SK-N-SH (cell line): ENCODE measurements at regions not wholly inside any gene's neighbourhood (a gene's known extent, or its start where the extent isn't known, plus 50 kb on each side); places are given as distances from the start of the nearest gene placed in this dataset.

Source experiments
- CTCF ChIA-PET: fragments of 300-600, 350-600 bp; formaldehyde crosslinking; extraction: SDS; loops from one replicate; lab custom pipeline; 2021; lab: Yijun Ruan, JAX
- POLR2A ChIA-PET: fragments of 350-600 bp; sonication (Branson Sonifier 250); formaldehyde crosslinking; extraction: SDS; loops from one replicate; lab custom pipeline; 2020; ENCODE audit warnings: antibody characterized with exemption, inconsistent platforms; lab: Yijun Ruan, JAX
- DNase-seq: peaks from one replicate; pipeline ENCODE4 v3.0.0; 2012
- H2AFZ ChIP-seq: fragments of 200-600 bp; sonication (generic); 2 replicates; pipeline ENCODE4 v1.8.1; 2016; ENCODE audit warnings: antibody characterized with exemption, mild to moderate bottlenecking, low read depth
- H3F3A ChIP-seq: fragments of 200-600 bp; sonication (generic); replicated peaks from 2 replicates; pipeline ENCODE3; 2016; ENCODE audit warnings: antibody characterized with exemption, mild to moderate bottlenecking; ENCODE audit not compliant: insufficient read depth
- H3K27ac ChIP-seq, 2 experiments: fragments of 200-500 bp in 1 of 2; fragments of 200-600 bp in 1 of 2; sonication (Bioruptor generic) in 1 of 2; sonication (generic), shearing (Covaris generic) in 1 of 2; 2 replicates each; pipeline versions ENCODE4 v1.5.1 to v1.6.1; 2014 to 2016; ENCODE audit warnings: low read depth in 2 of 2, inconsistent platforms in 1 of 2, low read length in 1 of 2, mild to moderate bottlenecking in 1 of 2, mixed read lengths in 1 of 2
- H3K27me3 ChIP-seq: fragments of 200-600 bp; sonication (generic), shearing (Covaris generic); 2 replicates; pipeline ENCODE4 v1.6.1; 2016; ENCODE audit warnings: mixed run types; ENCODE audit not compliant: insufficient read depth
- H3K36me3 ChIP-seq, 2 experiments: fragments of 200-500 bp in 1 of 2; fragments of 200-600 bp in 1 of 2; sonication (Bioruptor generic) in 1 of 2; sonication (generic) in 1 of 2; replicated peaks in 1 of 2; 2 replicates each; pipeline versions ENCODE3 to v1.5.1; 2014 to 2016; ENCODE audit warnings: low read length in 1 of 2, mild to moderate bottlenecking in 1 of 2; ENCODE audit not compliant: insufficient read depth in 2 of 2, control insufficient read depth in 1 of 2
- H3K4me1 ChIP-seq, 2 experiments: fragments of 200-500 bp in 1 of 2; fragments of 200-600 bp in 1 of 2; sonication (Bioruptor generic) in 1 of 2; sonication (generic), shearing (Covaris generic) in 1 of 2; 2 replicates each; pipeline versions ENCODE4 v1.5.1 to v1.6.1; 2014 to 2016; ENCODE audit warnings: low read depth in 1 of 2, low read length in 1 of 2, mixed run types in 1 of 2; ENCODE audit not compliant: insufficient read depth in 2 of 2, control insufficient read depth in 1 of 2
- H3K4me2 ChIP-seq: fragments of 200-600 bp; sonication (generic), shearing (Covaris generic); 2 replicates; pipeline ENCODE4 v1.6.1; 2017; ENCODE audit warnings: mixed run types
- H3K4me3 ChIP-seq, 2 experiments: fragments of 200-500 bp in 1 of 2; fragments of 200-600 bp in 1 of 2; sonication (Bioruptor generic) in 1 of 2; sonication (generic), shearing (Covaris generic) in 1 of 2; 2 replicates each; pipeline versions ENCODE4 v1.5.1 to v1.8.1; 2014 to 2016; ENCODE audit warnings: low read depth in 2 of 2, inconsistent platforms in 1 of 2, low read length in 1 of 2, mild to moderate bottlenecking in 1 of 2, mixed read lengths in 1 of 2, moderate library complexity in 1 of 2
- H3K79me2 ChIP-seq: fragments of 200-600 bp; sonication (generic); 2 replicates; pipeline ENCODE4 v1.8.1; 2017; ENCODE audit warnings: mild to moderate bottlenecking; ENCODE audit not compliant: insufficient read depth
- H3K9ac ChIP-seq: fragments of 200-600 bp; sonication (generic); 2 replicates; pipeline ENCODE4 v1.6.1; 2017; ENCODE audit warnings: mixed run types
- H3K9me2 ChIP-seq: fragments of 200-600 bp; sonication (generic); 2 replicates; pipeline ENCODE4 v1.6.1; 2017; ENCODE audit warnings: mixed run types
- H3K9me3 ChIP-seq: fragments of 200-600 bp; sonication (generic); 2 replicates; pipeline ENCODE4 v1.6.1; 2017; ENCODE audit warnings: mixed run types, mild to moderate bottlenecking, moderate library complexity
- H4K20me1 ChIP-seq: fragments of 200-600 bp; sonication (generic); 2 replicates; pipeline ENCODE4 v1.6.1; 2017; ENCODE audit warnings: mild to moderate bottlenecking, mixed run types; ENCODE audit not compliant: insufficient read depth
- CTCF ChIP-seq: fragments of 200-600 bp; sonication (generic); IDR thresholded peaks from 2 replicates; pipeline ENCODE4 v1.6.1; 2017; ENCODE audit warnings: antibody characterized with exemption, mild to moderate bottlenecking, moderate library complexity
- ELF1 ChIP-seq: IDR thresholded peaks from 2 replicates; pipeline ENCODE4 v1.4.0; 2012
- FOXM1 ChIP-seq: IDR thresholded peaks from 2 replicates; pipeline ENCODE4 v1.4.0; 2012; ENCODE audit warnings: low read depth, mild to moderate bottlenecking
- GABPA ChIP-seq: IDR thresholded peaks from 2 replicates; pipeline ENCODE4 v1.4.0; 2012; ENCODE audit warnings: low read depth, mild to moderate bottlenecking
- PBX3 ChIP-seq: IDR thresholded peaks from 2 replicates; pipeline ENCODE4; 2012
- RCOR1 ChIP-seq: fragments of 150-350 bp; IDR thresholded peaks from 2 replicates; pipeline ENCODE4 v1.6.1; 2017; ENCODE audit warnings: antibody characterized with exemption, low read length
- REST ChIP-seq: IDR thresholded peaks from 2 replicates; pipeline ENCODE4 v1.6.1; 2012; ENCODE audit warnings: mild to moderate bottlenecking, low read depth, low read length, moderate library complexity
- RFX5 ChIP-seq: IDR thresholded peaks from 2 replicates; pipeline ENCODE4 v1.6.1; 2012; ENCODE audit warnings: mild to moderate bottlenecking, improper control_type of control experiment, low read length
- RXRA ChIP-seq: IDR thresholded peaks from 2 replicates; pipeline ENCODE4 v1.4.0; 2012; ENCODE audit warnings: low read depth, mild to moderate bottlenecking, borderline replicate concordance
- SMC3 ChIP-seq: IDR thresholded peaks from 2 replicates; pipeline ENCODE4 v1.6.1; 2012; ENCODE audit warnings: low read depth, low read length, improper control_type of control experiment
- TAF1 ChIP-seq: IDR thresholded peaks from 2 replicates; pipeline ENCODE4 v1.6.1; 2012; ENCODE audit warnings: low read depth, mild to moderate bottlenecking, low read length, moderate library complexity, borderline replicate concordance
- TCF12 ChIP-seq: IDR thresholded peaks from 2 replicates; pipeline ENCODE4 v1.4.0; 2012
- USF2 ChIP-seq: fragments of 150-350 bp; IDR thresholded peaks from 2 replicates; pipeline ENCODE4 v1.6.1; 2017; ENCODE audit warnings: antibody characterized with exemption, low read length, low read depth, borderline replicate concordance
- YY1 ChIP-seq: IDR thresholded peaks from 2 replicates; pipeline ENCODE4 v1.4.0; 2012; ENCODE audit warnings: low read depth, mild to moderate bottlenecking
- WGBS: methylation state at CpG from one replicate; pipeline ENCODE4 v1.1.6; 2017; ENCODE audit warnings: low lambda C conversion rate; 5-methylcytosine and 5-hydroxymethylcytosine counted together
- TF ChIP-seq, protein P1 (sequence below): fragments of 150-350 bp; IDR thresholded peaks from 2 replicates; pipeline ENCODE4 v1.6.1; 2016; ENCODE audit warnings: mild to moderate bottlenecking, low read depth, low read length

DNA sequence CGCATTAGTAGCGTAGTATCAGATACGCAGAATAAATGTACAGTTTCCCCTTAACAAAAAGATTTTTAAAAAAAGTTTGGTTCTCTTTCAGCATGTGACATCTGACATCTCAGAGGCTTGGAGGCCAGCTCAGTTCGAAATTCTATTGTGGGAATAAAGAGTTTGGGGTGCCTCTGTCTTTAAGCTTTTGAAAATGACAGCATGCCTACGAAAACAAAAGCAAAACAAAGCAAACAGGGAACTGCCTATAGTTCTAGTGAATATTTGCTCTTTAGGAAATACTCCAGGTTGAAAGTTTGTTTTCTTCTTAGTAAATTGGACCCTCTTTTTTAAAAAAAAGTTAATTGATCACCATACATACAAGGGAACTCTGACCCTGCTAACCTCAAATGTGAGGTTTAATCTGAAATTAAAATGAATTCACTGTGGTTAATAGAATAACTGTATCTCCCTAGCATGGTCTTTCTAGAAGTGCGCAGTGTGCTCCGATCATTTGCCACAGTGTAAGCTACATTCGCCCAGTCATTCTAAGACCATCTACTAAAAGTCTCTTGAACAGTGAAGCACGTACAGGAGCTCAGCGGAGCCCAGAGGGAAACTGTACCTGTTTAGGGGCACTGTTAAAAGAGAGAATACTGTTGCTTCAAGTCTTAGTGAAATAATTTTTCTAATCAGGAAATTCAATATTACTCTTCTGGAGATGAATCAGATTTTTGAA, 347.0 kb upstream of the CDH2 start (continued):
- no peak for TF ChIP-seq YY1
- TF ChIP-seq ELF1: no peak

DNA sequence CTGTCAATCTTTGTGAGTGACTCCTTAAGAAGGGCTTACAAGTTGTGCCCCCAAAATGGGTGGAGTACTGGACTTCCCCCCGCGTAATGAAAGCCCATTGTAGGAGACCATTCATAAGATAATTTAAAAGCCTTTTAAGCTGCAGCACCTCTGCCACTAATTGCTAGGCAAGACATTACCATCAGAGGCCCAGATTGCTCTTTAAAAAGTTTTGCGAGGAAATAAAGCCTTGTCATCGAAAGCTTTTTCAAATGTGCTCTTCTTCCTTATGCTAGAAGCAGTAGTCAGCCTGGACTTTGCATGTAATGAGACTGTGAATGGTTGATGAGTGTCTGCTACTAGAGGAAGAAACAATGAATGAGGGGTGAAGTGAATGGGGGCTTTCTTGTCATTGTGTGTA, 345.3 kb upstream of the CDH2 start:
- WGBS: 89% methylated on average over 4 of the region's 4 CpGs
- H3K4me3 ChIP-seq: no peak overlapping the region
- no peaks in the 10 kb centered on the region for H3K9me2 ChIP-seq
- no peak overlapping the region for H3K27ac ChIP-seq
- H3K9ac ChIP-seq: no peak overlapping the region
- DNase-seq: no peak
- H3K9me3 ChIP-seq: no peaks in the 10 kb centered on the region
- H3K79me2 ChIP-seq: no peaks in the 10 kb centered on the region
- no peaks in the 10 kb centered on the region for H3K36me3 ChIP-seq
- no peak for TF ChIP-seq RCOR1
- no peak for TF ChIP-seq PBX3
- TF ChIP-seq, protein P1, sequence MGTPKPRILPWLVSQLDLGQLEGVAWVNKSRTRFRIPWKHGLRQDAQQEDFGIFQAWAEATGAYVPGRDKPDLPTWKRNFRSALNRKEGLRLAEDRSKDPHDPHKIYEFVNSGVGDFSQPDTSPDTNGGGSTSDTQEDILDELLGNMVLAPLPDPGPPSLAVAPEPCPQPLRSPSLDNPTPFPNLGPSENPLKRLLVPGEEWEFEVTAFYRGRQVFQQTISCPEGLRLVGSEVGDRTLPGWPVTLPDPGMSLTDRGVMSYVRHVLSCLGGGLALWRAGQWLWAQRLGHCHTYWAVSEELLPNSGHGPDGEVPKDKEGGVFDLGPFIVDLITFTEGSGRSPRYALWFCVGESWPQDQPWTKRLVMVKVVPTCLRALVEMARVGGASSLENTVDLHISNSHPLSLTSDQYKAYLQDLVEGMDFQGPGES: no peak
- TF ChIP-seq RFX5: no peak
- no peak for TF ChIP-seq SMC3
- TF ChIP-seq YY1: no peak
- TF ChIP-seq ELF1: no peak
- no peak for TF ChIP-seq FOXM1
- no peak for TF ChIP-seq CTCF
- TF ChIP-seq USF2: no peak
- no peak for TF ChIP-seq TAF1
- TF ChIP-seq TCF12: no peak
- TF ChIP-seq REST: no peak
- no peak for TF ChIP-seq GABPA
- no peak for TF ChIP-seq RXRA
- POLR2A ChIA-PET: no interaction called here
- no peaks in the 10 kb centered on the region for H3F3A ChIP-seq
- no peaks in the 10 kb centered on the region for H3K27me3 ChIP-seq
- no peak overlapping the region for H2AFZ ChIP-seq
- no peak overlapping the region for H3K4me2 ChIP-seq
- CTCF ChIA-PET: no interaction called here
- no peaks in the 10 kb centered on the region for H4K20me1 ChIP-seq
- no peaks in the 10 kb centered on the region; a peak in 2 of 4 replicates for H3K4me1 ChIP-seq
